ENCODE measurements at regions not wholly inside any gene's neighbourhood (a gene's known extent, or its start where the extent isn't known, plus 50 kb on each side); places are given as distances from the start of the nearest gene placed in this dataset.

DNA sequence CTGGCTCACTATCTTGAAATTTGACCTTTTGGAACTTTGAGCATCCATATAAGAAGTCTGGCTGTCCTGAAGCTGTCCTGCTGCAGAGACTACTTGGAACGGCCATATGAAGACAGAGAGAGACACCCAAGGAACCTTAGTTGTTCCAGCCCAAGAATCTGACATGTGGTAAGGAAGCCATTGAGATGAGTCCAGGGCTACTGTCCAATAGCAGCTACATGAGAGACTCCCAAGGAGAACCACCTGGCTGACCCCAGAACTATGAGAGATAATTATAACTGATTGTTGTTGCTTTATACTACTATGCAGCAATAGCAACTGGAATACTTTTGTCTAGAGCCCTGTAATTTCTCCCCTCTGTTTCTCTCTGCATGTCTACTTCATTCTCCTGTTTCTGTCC is 234.3 kb upstream of the TANK start:
- DNase-seq, result no peak

DNA sequence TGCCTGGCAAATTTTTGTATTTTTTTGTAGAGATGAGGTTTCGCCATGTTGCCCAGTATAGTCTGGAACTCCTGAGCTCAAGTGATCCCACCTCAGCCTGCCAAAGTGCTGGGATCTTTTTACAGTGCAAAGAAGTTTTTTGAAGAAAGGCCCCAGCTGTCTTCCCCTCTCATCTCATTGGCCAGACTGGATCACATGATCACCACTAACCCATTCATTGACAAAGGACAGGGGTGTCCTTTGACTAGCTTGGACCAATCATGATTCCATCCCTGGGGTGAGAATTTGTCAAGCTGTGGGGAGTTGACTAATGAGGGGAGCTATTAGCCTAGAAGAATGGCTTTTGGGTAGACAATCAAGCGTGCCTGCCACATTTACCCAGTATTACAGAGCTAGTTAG is 232.9 kb upstream of the TANK start:
- DNase-seq, result no peak

DNA sequence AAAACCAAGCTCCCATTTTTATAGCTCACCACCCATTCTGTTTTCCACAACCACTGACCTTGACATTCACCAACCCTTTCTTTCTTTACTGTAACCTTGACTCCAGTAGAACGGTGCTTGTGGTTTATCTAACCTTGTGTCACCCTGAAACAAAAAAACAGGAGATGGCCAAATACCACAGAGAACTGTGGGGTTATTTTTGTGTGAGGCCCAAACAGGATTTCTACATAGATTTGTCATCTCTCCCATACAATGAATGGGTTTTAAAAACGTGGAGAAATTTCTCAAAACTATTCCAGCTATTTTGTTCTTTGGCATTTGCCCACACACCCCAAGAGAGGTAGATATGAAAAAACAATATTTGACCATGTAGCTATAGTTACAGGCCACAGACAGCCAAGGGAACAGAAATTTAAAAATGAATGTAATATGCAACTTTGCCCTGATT is 231.3 kb upstream of the TANK start:
- no peak for DNase-seq

DNA sequence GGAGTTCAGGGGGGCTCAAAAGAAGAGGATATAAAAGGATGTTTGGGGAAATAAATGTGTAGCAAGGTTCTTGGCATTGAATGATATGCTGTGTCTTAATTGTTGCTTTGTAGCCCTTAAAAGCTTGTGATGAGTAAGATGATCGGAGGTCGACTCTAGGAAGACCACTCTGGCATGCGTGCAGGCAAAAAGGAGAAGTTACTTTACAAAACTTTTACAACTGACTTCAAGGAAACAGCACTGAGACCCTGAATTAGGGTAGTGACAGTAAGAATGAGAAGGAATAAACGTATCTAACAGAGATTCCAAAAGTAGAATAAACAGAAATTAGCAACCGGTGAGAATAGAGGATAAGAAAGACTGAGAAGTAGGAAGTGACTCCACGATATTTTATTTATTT is 228.7 kb upstream of the TANK start:
- no peak for DNase-seq

DNA sequence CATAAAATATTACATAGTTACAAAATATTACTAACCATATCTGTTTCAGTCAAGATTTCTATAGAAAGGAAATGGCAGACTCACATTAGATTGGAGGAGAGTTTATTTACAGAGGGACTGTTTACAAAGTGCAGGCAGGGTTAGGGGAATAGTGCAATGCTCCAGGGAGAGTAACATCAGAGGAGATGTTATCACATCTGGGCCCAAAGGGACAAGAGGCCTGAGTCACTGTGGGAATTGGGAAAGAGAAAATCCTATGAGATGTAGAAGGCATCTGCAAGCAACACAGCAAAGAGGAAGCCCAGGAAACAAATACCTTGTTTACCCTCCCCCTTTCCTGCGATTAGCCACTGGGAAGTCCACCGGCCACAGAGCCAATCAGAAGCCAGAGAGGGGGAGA is 227.3 kb upstream of the TANK start:
- DNase-seq, result no peak

DNA sequence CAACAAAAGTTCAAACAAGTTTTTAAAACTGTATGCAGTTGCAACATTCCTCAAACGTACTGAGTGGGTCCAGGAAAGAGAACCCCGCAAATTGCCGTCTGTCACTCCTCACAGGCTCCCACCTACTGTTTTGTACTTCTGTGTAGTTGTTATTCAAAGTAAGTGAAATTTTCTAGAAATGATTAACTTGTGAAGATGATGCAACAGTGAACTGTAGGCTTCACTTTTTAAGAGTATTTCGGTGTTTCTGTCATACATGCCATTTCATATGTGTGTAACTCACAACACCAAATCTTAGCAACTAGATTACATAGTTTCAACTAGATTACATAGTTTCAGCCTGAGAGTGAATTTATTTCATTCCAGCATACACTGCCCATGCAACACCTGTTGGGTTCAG is 226.0 kb upstream of the TANK start:
- DNase-seq, result no peak

DNA sequence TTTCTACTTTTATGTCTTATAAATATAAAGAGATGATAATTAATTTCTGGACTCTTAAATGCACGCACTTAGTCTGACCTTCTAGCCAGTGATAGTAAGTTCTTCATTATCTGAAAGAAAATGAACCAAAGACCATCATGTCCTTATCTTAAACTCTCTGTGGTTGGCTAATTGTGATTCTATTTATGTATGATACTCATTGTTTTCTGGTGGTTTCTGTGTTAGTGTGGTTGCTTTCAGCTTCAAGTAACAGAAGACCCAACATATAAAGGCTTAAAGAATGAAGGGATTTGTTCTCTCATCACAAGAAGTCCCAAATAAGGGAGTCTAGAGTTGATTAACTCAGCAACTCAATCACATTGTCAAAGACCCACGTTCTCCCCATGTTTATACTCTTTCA is 225.2 kb upstream of the TANK start:
- no peak for DNase-seq

DNA sequence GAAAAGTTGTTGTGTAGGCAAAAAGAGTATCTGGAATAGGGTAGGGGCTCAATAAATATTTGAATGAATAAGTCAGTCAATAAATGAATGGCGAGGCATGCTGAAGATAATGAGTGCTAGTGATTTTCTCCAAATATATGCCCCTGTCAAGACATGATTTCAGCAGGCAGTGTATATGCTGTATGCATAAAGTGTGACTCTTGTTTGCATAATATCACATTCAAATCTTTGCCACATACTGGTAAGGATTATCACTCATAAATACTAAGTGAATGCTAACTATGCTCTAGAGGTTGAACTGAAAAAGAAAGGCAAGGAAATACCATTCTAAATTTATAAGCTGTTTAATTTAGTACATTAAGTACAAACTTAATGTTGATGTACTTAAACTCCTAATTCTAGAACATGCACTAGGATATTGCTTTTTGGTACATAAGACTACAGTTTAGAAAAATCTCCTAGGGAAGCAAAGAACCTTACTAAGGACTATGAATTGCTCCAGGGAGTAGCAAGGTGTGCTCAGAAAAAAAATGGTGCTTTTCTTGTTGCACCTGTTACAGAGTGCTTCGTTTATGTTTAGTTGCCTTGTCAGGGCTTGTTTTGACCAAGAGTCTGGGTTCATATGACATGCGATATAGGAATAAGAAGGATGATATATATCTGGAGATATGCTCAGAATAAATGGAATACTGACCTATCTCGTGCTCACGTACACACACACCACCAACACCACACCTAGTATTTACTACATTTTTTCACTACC is 224.0 kb upstream of the TANK start:
- DNase-seq, result no peak

DNA sequence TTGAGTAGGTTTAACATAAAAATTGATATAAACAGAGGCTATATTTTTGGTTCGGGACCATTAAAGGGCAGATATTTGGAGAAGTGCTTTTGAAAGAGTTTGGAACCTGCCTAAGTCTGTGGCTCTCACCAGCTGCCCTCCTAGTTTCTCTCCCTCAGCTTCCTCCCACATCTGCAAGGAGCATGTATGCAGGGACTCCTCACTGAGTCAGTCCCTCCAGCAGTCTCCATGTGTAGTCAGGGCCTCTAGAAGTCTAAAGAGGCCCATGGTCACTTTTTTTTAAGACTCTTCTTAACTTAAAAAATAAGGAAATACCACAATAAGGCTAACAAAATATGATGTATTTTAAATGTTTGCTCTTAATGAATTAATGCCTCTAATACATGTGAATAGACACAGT is 220.0 kb upstream of the TANK start:
- no peak for DNase-seq

DNA sequence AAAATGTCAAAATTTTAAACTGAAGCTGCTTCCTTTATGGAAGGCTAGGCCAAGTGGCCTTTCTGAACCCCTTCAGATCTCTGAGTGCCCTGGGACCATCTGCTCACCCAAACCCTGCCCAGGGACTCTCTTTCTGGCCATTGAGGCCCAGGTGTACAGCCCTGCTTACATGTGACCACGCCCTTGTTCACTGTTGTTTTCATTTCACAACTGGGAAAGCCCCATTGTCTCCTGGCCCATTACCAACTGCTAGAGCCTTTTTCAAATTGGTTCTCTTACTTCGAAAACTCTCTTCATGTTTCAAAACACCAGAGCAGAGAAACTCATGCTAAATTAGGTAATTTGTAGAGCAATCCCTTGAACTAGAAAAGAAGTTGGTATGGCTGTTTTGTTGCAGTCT is 219.5 kb upstream of the TANK start:
- no peak for DNase-seq

DNA sequence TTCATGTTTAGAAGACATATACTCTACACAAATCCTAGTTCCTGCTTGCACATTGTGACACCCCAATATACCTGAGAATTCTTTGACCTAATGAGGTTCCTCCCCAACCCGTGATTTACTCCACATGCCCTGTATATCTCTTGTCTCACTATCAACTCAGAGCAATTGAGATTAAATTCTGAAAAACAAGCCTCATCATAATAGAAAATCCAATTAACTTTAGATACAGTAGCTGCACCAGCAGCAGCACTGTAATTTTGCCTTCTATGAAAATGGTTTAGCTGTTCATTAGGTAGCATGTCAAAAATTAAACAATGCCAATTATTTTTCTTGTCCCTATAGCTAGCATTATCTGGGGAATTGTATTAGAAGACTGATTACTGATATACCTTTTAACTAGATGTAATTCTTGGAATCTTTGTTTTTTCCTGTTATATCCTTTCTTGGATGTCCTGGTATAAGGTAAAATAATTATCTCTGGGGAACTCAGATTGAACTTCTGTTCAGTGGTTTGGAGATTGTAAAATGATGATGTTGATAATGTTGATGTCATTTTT is 218.9 kb upstream of the TANK start:
- DNase-seq, result no peak

DNA sequence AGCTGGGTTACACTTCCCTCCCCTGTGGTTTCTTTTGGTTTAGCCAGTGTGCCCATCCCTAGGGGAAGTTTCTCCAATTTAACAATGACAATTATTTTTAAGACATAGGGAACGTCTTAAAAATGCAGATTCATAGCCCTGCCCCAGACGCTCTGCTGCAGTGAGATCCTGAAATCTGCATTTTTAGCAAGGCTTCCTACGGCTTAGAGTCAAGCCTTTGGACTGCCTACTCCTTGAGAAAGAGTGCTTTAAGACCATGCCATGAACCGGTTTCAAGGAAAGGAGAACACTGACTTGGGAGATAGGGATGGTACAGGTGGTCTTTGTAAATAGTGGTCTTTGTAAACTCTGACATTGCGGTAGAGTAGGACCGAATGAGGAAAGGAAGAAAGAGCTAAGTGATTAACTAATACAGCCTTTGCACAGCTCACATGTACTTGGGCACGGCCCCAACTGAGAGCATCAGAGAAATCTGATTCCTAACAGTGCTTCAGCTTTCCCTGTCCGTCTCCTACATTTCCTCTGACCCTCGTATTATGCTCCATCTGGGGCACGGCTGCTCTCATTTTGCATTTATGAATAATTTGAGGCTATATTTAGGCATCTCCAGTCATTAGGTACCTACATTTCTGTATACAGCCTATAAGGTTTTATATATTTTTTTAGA is 217.6 kb upstream of the TANK start:
- DNase-seq, result no peak

DNA sequence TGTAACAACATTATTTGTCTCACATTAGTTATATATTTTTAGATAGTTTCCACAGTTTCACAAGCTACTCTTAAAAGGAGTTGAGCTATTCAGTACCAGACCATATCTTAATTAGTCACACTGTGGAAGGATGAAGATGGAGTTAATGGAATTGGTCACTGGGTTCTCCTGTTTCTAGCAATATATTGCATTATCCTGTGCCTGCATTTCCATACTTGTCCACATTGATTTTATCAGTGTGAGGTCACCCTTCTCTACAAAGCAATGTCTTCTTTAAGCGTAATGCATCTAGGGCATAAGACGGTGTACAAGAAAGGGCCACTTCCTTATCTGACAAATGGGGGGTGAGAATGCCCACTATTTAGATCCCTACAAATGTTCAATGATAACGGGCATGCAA is 216.8 kb upstream of the TANK start:
- no peak for DNase-seq

DNA sequence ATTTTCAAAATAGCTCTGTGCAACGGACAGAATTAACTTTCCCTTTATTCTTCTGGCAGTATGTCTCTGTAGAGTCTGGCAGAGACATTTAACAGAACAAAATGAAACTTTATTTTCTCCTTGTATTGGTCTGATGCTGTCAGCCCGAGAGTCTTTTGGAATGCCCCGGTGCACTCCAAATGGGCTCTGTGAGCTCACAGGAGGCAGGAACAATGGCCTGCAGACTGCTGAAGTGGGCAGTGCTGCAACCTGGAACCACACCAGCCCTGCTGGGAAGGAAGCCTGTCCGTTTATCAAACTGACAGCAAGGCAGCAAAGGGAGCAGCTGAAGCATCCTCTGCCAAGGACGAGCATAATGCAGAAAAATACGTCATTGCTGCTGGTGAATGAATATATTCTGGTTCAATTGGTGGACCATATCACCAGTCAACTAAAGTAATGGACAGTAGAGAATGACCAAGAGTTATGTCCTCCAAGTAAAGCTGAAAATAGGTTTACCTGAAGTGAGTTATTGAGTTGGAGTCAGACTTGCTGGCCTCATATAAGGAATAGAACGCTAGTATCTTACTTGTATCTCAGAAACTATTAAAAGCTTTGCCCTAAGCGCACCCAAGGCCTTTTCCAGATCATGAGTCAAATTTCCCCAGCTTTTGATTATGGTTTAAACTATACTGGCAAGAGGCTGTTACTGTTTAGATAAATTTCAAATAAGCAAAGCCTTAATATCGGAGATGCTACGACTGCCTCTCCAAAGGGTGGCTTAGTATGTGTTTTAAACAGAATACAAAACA is 207.6 kb upstream of the TANK start:
- no peak for DNase-seq

DNA sequence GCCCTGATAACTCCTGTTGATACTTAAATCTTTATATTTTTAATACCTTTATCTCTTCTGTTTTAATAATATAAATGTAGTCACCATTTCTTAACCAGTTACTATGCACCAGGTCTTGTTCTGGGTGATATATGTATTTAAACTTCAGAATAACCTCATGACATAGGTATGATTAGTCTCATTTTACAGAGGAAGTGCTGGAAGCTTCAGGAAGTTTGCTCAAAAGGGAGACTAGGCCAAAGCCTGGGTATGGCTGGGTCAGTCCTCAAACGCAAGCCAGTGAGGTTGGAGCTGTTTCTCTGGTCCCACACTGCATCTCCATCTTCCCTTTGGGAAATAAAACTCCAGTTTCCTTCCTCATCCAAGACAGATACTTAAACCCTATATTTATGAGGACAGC is 204.7 kb upstream of the TANK start:
- DNase-seq, result no peak

DNA sequence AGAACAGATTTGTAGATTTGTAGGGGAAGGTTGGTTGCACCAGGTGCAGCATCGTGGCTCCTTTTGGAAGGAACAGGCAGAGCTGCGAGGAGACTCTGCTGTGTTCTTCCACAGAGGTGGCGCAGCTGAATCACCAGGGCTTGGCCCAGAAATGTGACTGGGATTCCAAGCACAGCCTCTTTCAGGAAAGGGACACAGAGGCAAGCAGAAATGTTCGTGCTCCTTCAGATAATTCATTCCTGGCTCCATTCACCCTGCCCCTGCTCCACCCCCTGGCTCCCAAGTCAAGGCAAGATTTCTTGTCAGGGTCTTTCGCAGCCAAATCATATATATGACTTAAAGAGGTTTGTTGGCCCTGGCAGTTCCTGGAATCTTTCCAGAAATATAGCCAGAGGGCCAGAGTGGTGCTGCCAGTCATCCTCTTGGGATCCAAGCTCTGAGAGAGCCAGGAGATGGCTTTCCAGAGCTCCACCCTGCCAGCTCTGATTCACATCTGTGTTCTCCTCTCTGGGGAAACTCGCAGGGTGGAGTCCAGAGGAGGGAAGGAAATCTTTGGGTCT is 203.9 kb upstream of the TANK start:
- no peak for DNase-seq

DNA sequence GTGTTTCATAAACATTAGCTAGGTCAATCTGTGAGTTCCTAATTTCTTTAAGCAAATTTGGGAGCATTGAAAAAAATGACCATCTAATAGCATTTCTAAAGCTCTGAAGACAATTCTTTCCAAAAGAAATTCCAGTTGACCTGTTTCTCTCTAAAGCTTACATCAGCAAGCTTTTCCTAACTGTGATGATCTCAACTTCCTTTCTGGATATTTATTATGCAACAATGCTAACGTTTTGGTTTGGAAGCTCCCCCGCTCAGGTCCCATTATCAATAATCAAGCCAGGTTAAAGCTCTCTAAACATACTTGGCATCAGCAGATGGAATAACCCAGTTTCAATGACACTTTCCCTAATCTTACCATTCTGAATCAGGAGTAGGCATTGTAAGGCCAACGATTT is 196.3 kb upstream of the TANK start:
- DNase-seq, result no peak

DNA sequence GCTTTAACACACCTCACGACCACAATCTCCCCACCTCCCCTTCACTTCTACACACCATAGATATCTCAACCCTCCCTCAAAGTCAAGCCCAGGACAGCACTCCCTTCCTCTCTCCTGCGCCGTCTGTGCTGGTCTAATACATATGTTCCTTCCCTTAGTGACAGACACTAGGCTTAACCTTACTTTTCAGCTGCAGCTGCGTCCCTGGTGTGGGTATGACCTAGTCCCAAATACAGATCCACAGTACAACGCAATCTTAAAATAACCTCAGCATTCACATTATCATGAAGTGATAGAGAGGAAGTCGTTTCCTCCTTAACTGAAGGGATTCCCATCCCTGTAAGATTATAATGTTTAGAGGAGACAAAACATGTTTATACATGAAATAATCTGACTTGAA is 192.7 kb upstream of the TANK start:
- DNase-seq, result no peak

DNA sequence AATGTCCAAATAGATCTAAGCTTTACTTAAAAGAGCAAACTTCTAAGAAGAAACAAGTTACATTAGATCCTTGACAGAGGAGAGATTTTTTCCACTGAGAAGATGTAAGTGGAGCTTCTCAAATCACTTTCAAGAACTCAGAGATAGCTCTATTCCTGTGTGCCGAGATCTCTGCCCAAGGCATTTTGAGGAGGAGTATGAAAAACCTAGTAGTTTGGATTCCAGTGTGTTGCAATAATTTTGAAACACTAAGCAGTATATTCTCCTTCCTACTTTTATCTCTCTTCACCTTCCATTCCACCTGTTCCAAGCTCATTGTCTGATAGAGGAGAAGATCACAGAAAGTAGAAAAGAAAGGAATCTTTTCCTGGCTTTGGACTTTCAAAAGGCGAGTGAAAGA is 192.0 kb upstream of the TANK start:
- no peak for DNase-seq

DNA sequence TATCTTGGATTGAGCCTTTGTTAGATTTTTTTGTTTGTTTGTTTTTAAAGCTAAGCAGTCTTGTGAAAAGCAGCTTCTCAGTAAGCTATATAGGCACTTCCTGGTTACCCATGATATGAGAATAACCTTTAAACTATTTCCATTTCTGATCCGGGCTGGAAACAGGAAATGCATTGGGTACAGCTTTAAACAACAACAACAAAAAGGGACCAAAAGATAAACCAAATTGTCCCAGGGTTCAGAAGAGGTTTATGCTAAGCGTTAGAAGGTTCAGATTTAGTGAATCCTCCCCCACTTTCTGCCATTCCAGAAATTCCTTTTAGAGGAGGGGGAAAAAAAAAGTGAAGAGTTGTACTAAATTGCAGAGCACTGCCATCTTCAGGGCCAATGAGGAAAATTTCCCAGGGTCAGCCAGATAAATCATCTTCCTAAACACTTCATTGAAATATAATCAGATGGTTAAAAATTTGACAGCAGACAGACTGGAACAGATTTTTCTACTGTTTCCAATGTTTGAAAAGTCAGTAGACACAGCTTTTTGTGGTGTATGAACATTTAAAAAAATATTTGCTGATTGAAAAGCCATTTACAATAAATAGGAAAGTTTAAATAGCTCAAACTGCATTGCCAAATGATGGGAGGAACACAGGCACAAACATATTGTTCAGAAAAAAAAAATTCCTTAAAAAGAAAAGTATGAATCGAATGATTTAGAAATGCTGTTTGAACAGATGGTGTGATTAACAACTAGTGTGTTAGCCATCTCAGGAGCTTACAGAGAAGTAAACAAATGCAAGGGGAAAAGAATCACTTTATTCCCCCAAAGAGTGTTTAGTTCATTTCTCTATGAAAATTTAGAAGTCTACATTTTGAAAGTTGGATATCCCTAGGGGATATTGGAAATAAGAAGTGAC is 189.9 kb upstream of the TANK start:
- DNase-seq, result peak; percentile 1

DNA sequence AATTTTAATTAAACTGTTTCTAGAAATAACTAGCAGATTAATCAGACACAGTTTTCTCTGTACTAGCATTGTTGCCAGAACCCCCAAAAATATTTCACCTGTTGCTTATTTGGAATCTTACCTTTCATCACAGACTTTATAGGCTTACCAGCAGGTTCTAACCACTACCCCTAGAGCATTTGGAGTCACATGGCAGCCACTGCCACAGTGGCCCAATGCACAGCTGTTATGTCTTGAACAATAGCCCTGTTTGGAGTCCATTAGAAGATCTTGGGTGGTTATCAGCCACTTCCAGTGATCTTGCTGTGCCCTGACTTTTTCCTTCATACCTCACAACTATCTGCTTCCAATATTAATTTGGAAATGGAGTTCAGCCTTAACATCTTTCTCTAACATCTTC is 186.2 kb upstream of the TANK start:
- no peak for DNase-seq

DNA sequence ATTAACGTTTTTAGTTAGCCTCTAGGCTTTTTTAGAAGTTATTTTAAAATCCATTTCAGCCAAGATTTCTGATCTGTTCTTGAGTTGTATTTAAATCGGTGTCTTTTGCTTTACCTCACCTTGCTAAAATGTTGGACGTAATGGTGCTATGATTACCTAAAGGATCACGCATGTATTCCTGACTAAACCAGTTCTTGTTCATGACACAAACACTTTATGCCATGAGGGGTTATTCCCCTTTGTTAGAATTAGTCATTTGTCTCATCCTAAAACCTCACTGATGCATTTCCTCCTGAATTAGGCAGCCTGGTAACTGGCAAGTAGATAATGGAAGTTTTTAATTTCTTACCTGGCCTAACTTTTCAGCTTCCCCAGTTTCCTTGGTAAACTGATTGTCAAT is 185.4 kb upstream of the TANK start:
- DNase-seq, result no peak

All from NCI-H1092 (cell line).